ENCODE measurements at regions not wholly inside any gene's neighbourhood (a gene's known extent, or its start where the extent isn't known, plus 50 kb on each side); places are given as distances from the start of the nearest gene placed in this dataset.

GRCh38 chr2:9755008-9755407 lies 88.3 kb upstream of the TAF1B start:
- H3K27me3 Mint-ChIP-seq, result peaks cover 54% of the 10 kb centered on the region
- no peaks in the 10 kb centered on the region for H3K9me3 Mint-ChIP-seq
- H3K36me3 Mint-ChIP-seq (ENCODE audit: low read depth), result no peaks in the 10 kb centered on the region
- H3K27ac Mint-ChIP-seq, result no peak overlapping the region
- H3K4me3 Mint-ChIP-seq, result no peak overlapping the region
- peaks cover 59% of the 10 kb centered on the region for H3K4me1 Mint-ChIP-seq (ENCODE audit: low read depth)

- H3K27me3 Mint-ChIP-seq, result peaks cover 55% of the 10 kb centered on the region
Measured at GRCh38 chr2:9755638-9756037, 87.6 kb upstream of the TAF1B start.

GRCh38 chr2:9756692-9757250 lies 86.5 kb upstream of the TAF1B start:
- Mint-ChIP-seq H3K27me3 (peaks cover 60% of the 10 kb centered on the region), H3K4me1 (ENCODE audit: low read depth) (peaks cover 55% of the 10 kb centered on the region), H3K27ac (no peak overlapping the region), H3K4me3 (no peak overlapping the region), H3K9me3 (no peaks in the 10 kb centered on the region), H3K36me3 (ENCODE audit: low read depth) (no peaks in the 10 kb centered on the region)

More at GRCh38 chr2:9755638-9756037, 87.6 kb upstream of the TAF1B start:
- Mint-ChIP-seq H3K9me3 (no peaks in the 10 kb centered on the region), H3K36me3 (ENCODE audit: low read depth) (no peaks in the 10 kb centered on the region), H3K4me3 (no peak overlapping the region), H3K27ac (no peak overlapping the region), H3K4me1 (ENCODE audit: low read depth) (peaks cover 62% of the 10 kb centered on the region)

GRCh38 chr2:9757501-9758264 lies 85.6 kb upstream of the TAF1B start:
- H3K4me3 Mint-ChIP-seq, result no peak overlapping the region
- H3K27ac Mint-ChIP-seq, result no peak overlapping the region
- no peaks in the 10 kb centered on the region for H3K36me3 Mint-ChIP-seq (ENCODE audit: low read depth)
- H3K27me3 Mint-ChIP-seq, result peaks cover 60% of the 10 kb centered on the region
- H3K9me3 Mint-ChIP-seq, result no peaks in the 10 kb centered on the region
- H3K4me1 Mint-ChIP-seq (ENCODE audit: low read depth), result peaks cover 46% of the 10 kb centered on the region

- Mint-ChIP-seq H3K36me3 (ENCODE audit: low read depth) (no peaks in the 10 kb centered on the region), H3K4me3 (no peak overlapping the region), H3K27me3 (peaks cover 57% of the 10 kb centered on the region), H3K9me3 (no peaks in the 10 kb centered on the region), H3K4me1 (ENCODE audit: low read depth) (peaks cover 40% of the 10 kb centered on the region), H3K27ac (no peak overlapping the region)
Measured at GRCh38 chr2:9758741-9759140, 84.5 kb upstream of the TAF1B start.

GRCh38 chr2:9760069-9760901 lies 83.0 kb upstream of the TAF1B start:
- Mint-ChIP-seq H3K36me3 (ENCODE audit: low read depth) (no peaks in the 10 kb centered on the region), H3K4me3 (no peak overlapping the region), H3K9me3 (no peaks in the 10 kb centered on the region), H3K27ac (no peak overlapping the region), H3K27me3 (peaks cover 46% of the 10 kb centered on the region), H3K4me1 (ENCODE audit: low read depth) (peaks cover 37% of the 10 kb centered on the region)

GRCh38 chr2:9760902-9761228 lies 82.4 kb upstream of the TAF1B start:
- no peak overlapping the region for H3K4me3 Mint-ChIP-seq
- peaks cover 41% of the 10 kb centered on the region for H3K27me3 Mint-ChIP-seq
- H3K36me3 Mint-ChIP-seq (ENCODE audit: low read depth), result no peaks in the 10 kb centered on the region
- peaks cover 36% of the 10 kb centered on the region for H3K4me1 Mint-ChIP-seq (ENCODE audit: low read depth)
- no peak overlapping the region for H3K27ac Mint-ChIP-seq
- no peaks in the 10 kb centered on the region for H3K9me3 Mint-ChIP-seq

GRCh38 chr2:9761577-9761976 lies 81.7 kb upstream of the TAF1B start:
- H3K36me3 Mint-ChIP-seq (ENCODE audit: low read depth), result no peaks in the 10 kb centered on the region
- no peak overlapping the region for H3K27ac Mint-ChIP-seq
- peaks cover 36% of the 10 kb centered on the region for H3K4me1 Mint-ChIP-seq (ENCODE audit: low read depth)
- H3K9me3 Mint-ChIP-seq, result no peaks in the 10 kb centered on the region
- no peak overlapping the region for H3K4me3 Mint-ChIP-seq
- peaks cover 33% of the 10 kb centered on the region for H3K27me3 Mint-ChIP-seq

- no peak overlapping the region for H3K27ac Mint-ChIP-seq
- H3K36me3 Mint-ChIP-seq (ENCODE audit: low read depth), result no peaks in the 10 kb centered on the region
- H3K4me1 Mint-ChIP-seq (ENCODE audit: low read depth), result peaks cover 35% of the 10 kb centered on the region
- peaks cover 30% of the 10 kb centered on the region for H3K27me3 Mint-ChIP-seq
- H3K4me3 Mint-ChIP-seq, result no peak overlapping the region
- no peaks in the 10 kb centered on the region for H3K9me3 Mint-ChIP-seq
Measured at GRCh38 chr2:9762164-9762563, 81.1 kb upstream of the TAF1B start.

GRCh38 chr2:9762941-9763340 lies 80.3 kb upstream of the TAF1B start:
- Mint-ChIP-seq H3K27me3 (peaks cover 25% of the 10 kb centered on the region), H3K36me3 (ENCODE audit: low read depth) (no peaks in the 10 kb centered on the region), H3K4me1 (ENCODE audit: low read depth) (peaks cover 30% of the 10 kb centered on the region), H3K4me3 (no peak overlapping the region), H3K27ac (no peak overlapping the region), H3K9me3 (no peaks in the 10 kb centered on the region)

- Mint-ChIP-seq H3K27ac (no peak overlapping the region), H3K4me3 (no peak overlapping the region), H3K9me3 (no peaks in the 10 kb centered on the region), H3K27me3 (peaks cover 21% of the 10 kb centered on the region), H3K36me3 (ENCODE audit: low read depth) (no peaks in the 10 kb centered on the region), H3K4me1 (ENCODE audit: low read depth) (peaks cover 37% of the 10 kb centered on the region)
Measured at GRCh38 chr2:9763356-9764152, 79.7 kb upstream of the TAF1B start.

- Mint-ChIP-seq H3K9me3 (no peaks in the 10 kb centered on the region), H3K4me1 (ENCODE audit: low read depth) (peaks cover 41% of the 10 kb centered on the region), H3K36me3 (ENCODE audit: low read depth) (no peaks in the 10 kb centered on the region), H3K4me3 (no peak overlapping the region), H3K27ac (no peak overlapping the region), H3K27me3 (peaks cover 14% of the 10 kb centered on the region)
Measured at GRCh38 chr2:9764153-9764778, 79.0 kb upstream of the TAF1B start.

- peaks cover 7% of the 10 kb centered on the region for H3K27me3 Mint-ChIP-seq
Measured at GRCh38 chr2:9765611-9766531, 77.4 kb upstream of the TAF1B start.

More at GRCh38 chr2:9765611-9766531, 77.4 kb upstream of the TAF1B start:
- Mint-ChIP-seq H3K27ac (no peak overlapping the region), H3K36me3 (ENCODE audit: low read depth) (no peaks in the 10 kb centered on the region), H3K4me3 (no peak overlapping the region), H3K9me3 (no peaks in the 10 kb centered on the region), H3K4me1 (ENCODE audit: low read depth) (peaks cover 39% of the 10 kb centered on the region)
